GM23248 (cell line): ENCODE measurements at regions not wholly inside any gene's neighbourhood (a gene's known extent, or its start where the extent isn't known, plus 50 kb on each side); places are given as distances from the start of the nearest gene placed in this dataset.

Experiments used
- EZH2 ChIP-seq: fragments of 200-600 bp; sonication (generic); IDR thresholded peaks from 2 replicates; pipeline ENCODE4 v1.6.1; 2018; ENCODE audit warnings: antibody characterized with exemption, mild to moderate bottlenecking; ENCODE audit not compliant: insufficient read depth, poor library complexity, severe bottlenecking
- EZH2phosphoT487 ChIP-seq: fragments of 200-600 bp; sonication (generic); IDR thresholded peaks from 2 replicates; pipeline ENCODE4 v1.6.1; 2018; ENCODE audit warnings: antibody characterized with exemption, moderate library complexity, mild to moderate bottlenecking, low read depth; ENCODE audit not compliant: insufficient read depth

GRCh38 chr13:90591927-90592268 lies 755.6 kb upstream of the MIR17HG start:
- TF ChIP-seq EZH2 (no peak), EZH2phosphoT487 (no peak)
